NB4 (cell line): ENCODE measurements at regions not wholly inside any gene's neighbourhood (a gene's known extent, or its start where the extent isn't known, plus 50 kb on each side); places are given as distances from the start of the nearest gene placed in this dataset.

Experiments
- DNase-seq: peaks from one replicate; pipeline ENCODE4 v3.0.0; 2010; ENCODE audit warnings: low read depth
- H3K4me3 ChIP-seq: one replicate; pipeline ENCODE4 v1.5.1; 2011; ENCODE audit warnings: mild to moderate bottlenecking, low read depth, low read length, moderate library complexity
- MYC ChIP-seq: IDR thresholded peaks from 2 replicates; pipeline ENCODE4 v1.6.1; 2011; ENCODE audit warnings: low read depth, low read length
- POLR2A ChIP-seq: IDR thresholded peaks from 2 replicates; pipeline ENCODE4 v1.6.1; 2011; ENCODE audit warnings: mild to moderate bottlenecking; ENCODE audit not compliant: insufficient read length; ENCODE audit errors: extremely low read depth
- TF ChIP-seq, protein P1 (sequence below): IDR thresholded peaks from 2 replicates; pipeline ENCODE4 v1.6.1; 2011; ENCODE audit warnings: low read depth, low read length
- TF ChIP-seq, protein P2 (sequence below): IDR thresholded peaks from one replicate; pipeline ENCODE4 v1.5.1; 2012; ENCODE audit warnings: low read depth, low read length

DNA sequence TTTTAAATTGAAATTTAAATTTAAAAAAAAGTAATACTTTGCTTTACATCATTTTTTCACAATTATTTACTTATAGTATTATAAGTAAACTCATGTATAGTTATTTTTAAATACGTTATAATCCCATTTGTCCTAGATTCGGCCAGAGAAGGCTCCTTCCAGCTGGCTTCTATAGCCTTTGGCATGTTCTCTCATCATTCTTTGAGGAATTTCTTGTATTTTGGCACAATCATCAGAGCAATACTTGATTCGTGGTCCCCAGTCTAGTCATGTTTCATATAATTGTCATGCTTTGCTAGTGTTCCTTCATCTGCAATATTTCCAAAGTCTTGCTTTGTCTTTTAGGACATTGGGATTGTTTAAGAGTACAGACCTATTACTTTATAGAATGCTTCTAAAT lies 1037.9 kb upstream of the AGA start:
- TF ChIP-seq, protein P1, sequence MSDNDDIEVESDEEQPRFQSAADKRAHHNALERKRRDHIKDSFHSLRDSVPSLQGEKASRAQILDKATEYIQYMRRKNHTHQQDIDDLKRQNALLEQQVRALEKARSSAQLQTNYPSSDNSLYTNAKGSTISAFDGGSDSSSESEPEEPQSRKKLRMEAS = no peak
- TF ChIP-seq POLR2A = no peak
- TF ChIP-seq, protein P2, sequence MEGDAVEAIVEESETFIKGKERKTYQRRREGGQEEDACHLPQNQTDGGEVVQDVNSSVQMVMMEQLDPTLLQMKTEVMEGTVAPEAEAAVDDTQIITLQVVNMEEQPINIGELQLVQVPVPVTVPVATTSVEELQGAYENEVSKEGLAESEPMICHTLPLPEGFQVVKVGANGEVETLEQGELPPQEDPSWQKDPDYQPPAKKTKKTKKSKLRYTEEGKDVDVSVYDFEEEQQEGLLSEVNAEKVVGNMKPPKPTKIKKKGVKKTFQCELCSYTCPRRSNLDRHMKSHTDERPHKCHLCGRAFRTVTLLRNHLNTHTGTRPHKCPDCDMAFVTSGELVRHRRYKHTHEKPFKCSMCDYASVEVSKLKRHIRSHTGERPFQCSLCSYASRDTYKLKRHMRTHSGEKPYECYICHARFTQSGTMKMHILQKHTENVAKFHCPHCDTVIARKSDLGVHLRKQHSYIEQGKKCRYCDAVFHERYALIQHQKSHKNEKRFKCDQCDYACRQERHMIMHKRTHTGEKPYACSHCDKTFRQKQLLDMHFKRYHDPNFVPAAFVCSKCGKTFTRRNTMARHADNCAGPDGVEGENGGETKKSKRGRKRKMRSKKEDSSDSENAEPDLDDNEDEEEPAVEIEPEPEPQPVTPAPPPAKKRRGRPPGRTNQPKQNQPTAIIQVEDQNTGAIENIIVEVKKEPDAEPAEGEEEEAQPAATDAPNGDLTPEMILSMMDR = no peak
- H3K4me3 ChIP-seq = no peak overlapping the region
- DNase-seq = no peak

DNA sequence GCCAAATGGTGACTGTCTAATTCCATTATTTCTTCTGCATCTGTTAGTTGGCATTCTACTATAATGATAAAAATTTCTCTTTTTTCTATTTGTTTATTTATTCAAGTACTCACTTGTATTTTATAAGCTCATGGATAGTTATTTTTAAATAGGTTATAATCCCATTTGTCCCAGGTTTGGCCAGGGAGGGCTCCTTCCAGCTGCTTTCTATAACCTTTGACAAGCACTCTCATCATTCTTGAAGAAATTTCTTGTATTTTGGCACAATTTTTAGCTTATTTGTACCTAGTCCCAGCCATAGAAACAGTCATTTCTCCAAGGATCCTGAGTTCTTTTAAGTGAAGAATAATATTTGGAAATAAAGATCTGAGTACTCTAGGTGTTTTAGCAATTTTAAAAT lies 1038.6 kb upstream of the AGA start:
- H3K4me3 ChIP-seq = no peak overlapping the region
- DNase-seq = no peak
- TF ChIP-seq POLR2A (no peak), MYC (no peak)
- TF ChIP-seq, protein P1 = no peak
- TF ChIP-seq, protein P2 = no peak

DNA sequence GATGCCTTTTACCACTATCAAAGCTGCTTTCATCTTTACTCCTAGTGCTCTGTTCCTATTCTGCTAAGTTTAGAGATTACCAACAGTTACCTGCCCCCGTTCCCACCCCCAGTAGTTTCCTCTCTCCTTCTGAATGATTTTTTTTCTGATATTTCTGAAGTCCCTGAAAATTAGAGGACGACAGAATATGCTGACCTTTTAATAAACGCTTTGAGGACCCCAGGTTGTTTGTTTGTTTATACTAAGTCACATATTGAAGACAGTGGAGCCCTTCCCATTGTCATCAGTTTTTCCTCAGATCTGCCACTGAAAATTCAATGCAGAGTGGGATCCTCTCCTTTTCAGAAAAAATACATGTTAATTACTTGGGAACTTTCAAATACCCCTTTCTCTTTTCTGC lies 1039.3 kb upstream of the AGA start:
- H3K4me3 ChIP-seq = no peak overlapping the region
- TF ChIP-seq, protein P2 = no peak
- TF ChIP-seq POLR2A (no peak), MYC (no peak)
- TF ChIP-seq, protein P1 = no peak
- no peak for DNase-seq

DNA sequence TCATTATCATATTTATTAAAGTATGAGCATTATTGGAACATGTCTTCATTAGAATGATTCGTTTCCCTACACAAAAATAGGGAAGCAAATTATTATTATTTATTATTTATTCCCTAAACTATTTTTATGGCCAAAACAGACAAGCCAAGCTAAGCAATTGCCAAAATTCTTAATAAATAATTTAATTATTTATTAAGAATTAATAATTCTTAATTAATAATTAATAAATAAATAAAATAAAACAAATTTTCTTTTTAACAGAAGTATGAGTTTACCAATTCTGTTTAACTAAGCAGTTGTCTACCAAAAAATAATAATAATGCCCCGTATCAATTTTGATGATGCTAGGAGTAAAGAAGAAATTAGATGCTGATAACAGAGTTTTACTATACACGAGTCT lies 1080.8 kb upstream of the AGA start:
- TF ChIP-seq, protein P2 = no peak
- TF ChIP-seq, protein P1 = no peak
- TF ChIP-seq POLR2A (no peak), MYC (no peak)
- DNase-seq = no peak
- no peak overlapping the region for H3K4me3 ChIP-seq

DNA sequence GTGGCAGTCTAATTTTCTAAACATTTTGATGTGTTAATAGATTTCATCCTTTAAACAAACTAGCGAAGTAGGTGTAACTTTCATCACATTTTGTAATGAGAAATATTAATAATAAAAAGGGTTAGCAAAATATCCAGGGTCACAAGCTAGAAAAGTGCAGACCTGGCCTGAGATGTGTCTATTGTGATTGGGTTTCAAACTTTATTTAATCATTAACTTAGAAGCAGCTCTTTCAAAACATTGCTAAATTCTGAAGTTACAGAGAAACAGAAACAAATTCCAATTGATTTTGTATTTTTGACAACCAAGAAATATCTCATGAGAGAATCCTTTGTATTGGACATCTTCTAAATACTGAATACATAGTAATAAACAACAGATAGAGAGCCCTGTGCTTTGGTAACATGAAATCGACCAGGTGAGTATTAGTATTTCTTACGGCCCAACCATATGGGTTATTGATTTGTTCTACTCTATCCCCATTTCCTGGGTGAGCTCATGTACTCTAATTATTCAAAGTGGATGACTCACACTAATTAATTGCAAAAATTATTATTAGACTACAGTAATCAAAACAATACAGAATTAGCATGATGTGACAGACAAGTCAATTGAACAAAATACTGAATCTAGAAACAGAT lies 1093.8 kb upstream of the AGA start:
- no peak overlapping the region for H3K4me3 ChIP-seq
- DNase-seq = no peak
- TF ChIP-seq, protein P1 = no peak
- TF ChIP-seq MYC (no peak), POLR2A (no peak)
- TF ChIP-seq, protein P2 = no peak

DNA sequence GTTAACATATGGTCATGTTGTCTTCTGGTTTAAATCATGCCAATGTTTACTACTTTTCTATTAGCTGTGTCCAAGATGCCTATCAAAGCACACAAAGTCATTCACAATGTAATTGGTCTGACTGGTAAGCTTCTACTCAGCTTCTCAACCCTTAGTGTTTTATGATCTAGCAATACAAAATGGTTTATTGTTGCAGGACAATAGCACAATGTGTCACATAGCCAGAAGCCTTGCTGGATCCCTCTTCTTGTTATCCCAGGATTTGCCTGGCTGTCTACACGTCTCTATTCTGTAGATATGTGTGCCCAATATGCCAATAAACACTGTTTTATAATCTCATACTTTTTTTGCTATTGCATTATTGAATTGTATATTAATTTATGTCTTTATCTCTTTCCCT lies 1111.0 kb upstream of the AGA start:
- TF ChIP-seq, protein P2 = no peak
- TF ChIP-seq MYC (no peak), POLR2A (no peak)
- TF ChIP-seq, protein P1 = no peak
- H3K4me3 ChIP-seq = no peak overlapping the region
- DNase-seq = no peak
